Nephron (organoid): ENCODE measurements at regions not wholly inside any gene's neighbourhood (a gene's known extent, or its start where the extent isn't known, plus 50 kb on each side); places are given as distances from the start of the nearest gene placed in this dataset.
"Not testable (repeated sequence)": the region's sequence is repeated elsewhere in the genome, so short reads cannot be mapped to it uniquely, and the experiment has no call there.

Experiments
- H3K27ac Mint-ChIP-seq, 3 experiments: 2 replicates each; pipeline ENCODE4 v1.8.0; 2020; ENCODE audit warnings: mixed read lengths in 3 of 3, mild to moderate bottlenecking in 2 of 3, moderate library complexity in 1 of 3
- H3K27me3 Mint-ChIP-seq: 2 replicates; pipeline ENCODE4 v1.8.0; 2021; ENCODE audit warnings: low read depth, mild to moderate bottlenecking, moderate library complexity, mixed read lengths
- H3K36me3 Mint-ChIP-seq: 2 replicates; pipeline ENCODE4 v1.8.0; 2020; ENCODE audit warnings: low read depth, mixed read lengths
- H3K4me1 Mint-ChIP-seq: 2 replicates; pipeline ENCODE4 v1.8.0; 2020; ENCODE audit warnings: mixed read lengths
- H3K4me3 Mint-ChIP-seq, 3 experiments: 2 replicates each; pipeline ENCODE4 v1.8.0; 2020; ENCODE audit warnings: mild to moderate bottlenecking in 3 of 3, mixed read lengths in 3 of 3, moderate library complexity in 2 of 3
- H3K9me3 Mint-ChIP-seq: 2 replicates; pipeline ENCODE4 v1.8.0; 2020; ENCODE audit warnings: mixed read lengths
- TF ChIP-seq, protein P1 (sequence below), 3 experiments: fragments of 200-600 bp; sonication (generic); IDR thresholded peaks; one replicate each; pipeline ENCODE4 v1.5.0; 2021; ENCODE audit warnings: antibody characterized with exemption in 3 of 3; ENCODE audit not compliant: unreplicated experiment in 3 of 3

DNA sequence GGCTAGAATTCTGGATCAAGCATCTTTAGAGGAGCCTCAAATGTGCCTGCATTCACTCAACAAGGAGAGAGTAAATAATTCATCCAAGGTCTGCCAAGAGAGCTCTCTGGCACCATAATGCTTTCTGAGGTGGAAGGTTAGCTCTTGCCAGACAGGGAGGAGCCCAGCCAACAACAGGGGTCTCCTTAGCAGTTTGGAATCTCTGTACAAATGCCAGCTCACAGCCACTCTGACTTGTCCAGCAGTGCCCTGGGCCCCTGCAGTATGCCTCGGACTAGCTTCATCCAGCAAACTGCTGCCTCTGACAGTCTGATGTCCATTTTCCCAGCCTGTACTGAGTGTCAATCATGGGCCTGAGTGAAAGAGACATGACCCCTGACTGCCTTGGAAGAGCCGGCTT, 127.2 kb upstream of the SLC44A1 start:
- H3K27me3 Mint-ChIP-seq: no peaks in the 10 kb centered on the region
- no peaks in the 10 kb centered on the region for H3K36me3 Mint-ChIP-seq
- H3K27ac Mint-ChIP-seq: peak overlapping the region in 2 of 3 experiments; percentile 69 to 70
- TF ChIP-seq, protein P1, sequence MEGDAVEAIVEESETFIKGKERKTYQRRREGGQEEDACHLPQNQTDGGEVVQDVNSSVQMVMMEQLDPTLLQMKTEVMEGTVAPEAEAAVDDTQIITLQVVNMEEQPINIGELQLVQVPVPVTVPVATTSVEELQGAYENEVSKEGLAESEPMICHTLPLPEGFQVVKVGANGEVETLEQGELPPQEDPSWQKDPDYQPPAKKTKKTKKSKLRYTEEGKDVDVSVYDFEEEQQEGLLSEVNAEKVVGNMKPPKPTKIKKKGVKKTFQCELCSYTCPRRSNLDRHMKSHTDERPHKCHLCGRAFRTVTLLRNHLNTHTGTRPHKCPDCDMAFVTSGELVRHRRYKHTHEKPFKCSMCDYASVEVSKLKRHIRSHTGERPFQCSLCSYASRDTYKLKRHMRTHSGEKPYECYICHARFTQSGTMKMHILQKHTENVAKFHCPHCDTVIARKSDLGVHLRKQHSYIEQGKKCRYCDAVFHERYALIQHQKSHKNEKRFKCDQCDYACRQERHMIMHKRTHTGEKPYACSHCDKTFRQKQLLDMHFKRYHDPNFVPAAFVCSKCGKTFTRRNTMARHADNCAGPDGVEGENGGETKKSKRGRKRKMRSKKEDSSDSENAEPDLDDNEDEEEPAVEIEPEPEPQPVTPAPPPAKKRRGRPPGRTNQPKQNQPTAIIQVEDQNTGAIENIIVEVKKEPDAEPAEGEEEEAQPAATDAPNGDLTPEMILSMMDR (IDR thresholded peaks at IDR 0.05; ENCODE audit: unreplicated experiment in 3 of 3): no peak
- no peaks in the 10 kb centered on the region for H3K9me3 Mint-ChIP-seq
- H3K4me1 Mint-ChIP-seq: peaks cover 35% of the 10 kb centered on the region
- H3K4me3 Mint-ChIP-seq: no peak overlapping the region

- Mint-ChIP-seq H3K4me1 (peaks cover 34% of the 10 kb centered on the region), H3K27ac (peak overlapping the region; percentile 28 to 61 (median 39)), H3K4me3 (no peak overlapping the region), H3K27me3 (no peaks in the 10 kb centered on the region), H3K9me3 (no peaks in the 10 kb centered on the region), H3K36me3 (no peaks in the 10 kb centered on the region)
- TF ChIP-seq, protein P1 (IDR thresholded peaks at IDR 0.05; ENCODE audit: unreplicated experiment in 3 of 3): no peak
These were observed 125.8 kb upstream of the SLC44A1 start for GRCh38 chr9:105118636-105119035.

GRCh38 chr9:105119156-105119555, 125.3 kb upstream of the SLC44A1 start:
- peak overlapping the region; percentile 39 to 63 (median 61) for H3K27ac Mint-ChIP-seq
- no peaks in the 10 kb centered on the region for H3K9me3 Mint-ChIP-seq
- H3K4me3 Mint-ChIP-seq: no peak overlapping the region
- H3K27me3 Mint-ChIP-seq: no peaks in the 10 kb centered on the region
- H3K36me3 Mint-ChIP-seq: no peaks in the 10 kb centered on the region
- TF ChIP-seq, protein P1 (IDR thresholded peaks at IDR 0.05; ENCODE audit: unreplicated experiment in 3 of 3): no peak
- peaks cover 29% of the 10 kb centered on the region for H3K4me1 Mint-ChIP-seq

- H3K27me3 Mint-ChIP-seq: no peaks in the 10 kb centered on the region
- peak overlapping the region in 1 of 3 experiments; percentile 21 for H3K27ac Mint-ChIP-seq
- H3K4me1 Mint-ChIP-seq: peaks cover 10% of the 10 kb centered on the region
- no peak overlapping the region for H3K4me3 Mint-ChIP-seq
- TF ChIP-seq, protein P1 (IDR thresholded peaks at IDR 0.05; ENCODE audit: unreplicated experiment in 3 of 3): no peak
- H3K36me3 Mint-ChIP-seq: no peaks in the 10 kb centered on the region
- no peaks in the 10 kb centered on the region for H3K9me3 Mint-ChIP-seq
These were observed 122.5 kb upstream of the SLC44A1 start for GRCh38 chr9:105121861-105122430.

GRCh38 chr9:105124598-105124997, 119.9 kb upstream of the SLC44A1 start:
- H3K36me3 Mint-ChIP-seq, H3K4me3 Mint-ChIP-seq, H3K9me3 Mint-ChIP-seq, H3K27me3 Mint-ChIP-seq, H3K27ac Mint-ChIP-seq, H3K4me1 Mint-ChIP-seq: not testable (repeated sequence)

DNA sequence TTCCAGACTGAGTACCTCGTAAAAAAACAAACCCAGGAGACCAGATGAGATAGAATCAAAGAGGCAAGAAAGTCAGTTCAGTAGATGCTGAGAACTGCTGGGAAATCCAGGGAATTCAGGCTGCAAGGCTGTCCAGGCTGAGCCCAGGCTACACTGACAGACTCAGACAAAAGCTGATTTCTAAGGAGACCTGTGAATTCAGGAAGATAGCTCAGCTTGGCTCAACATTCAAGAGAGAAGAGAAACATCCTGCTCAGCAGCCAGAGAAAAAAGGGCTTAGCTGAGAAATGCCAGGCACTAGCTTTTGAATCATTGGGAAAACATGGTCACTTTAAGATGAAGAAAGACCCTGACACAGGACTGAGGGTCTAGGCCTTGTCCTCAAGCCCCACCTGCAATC, 118.2 kb upstream of the SLC44A1 start:
- Mint-ChIP-seq H3K27ac (peak overlapping the region in 2 of 3 experiments; percentile 57 to 60), H3K27me3 (peaks cover 5% of the 10 kb centered on the region), H3K9me3 (peaks cover 6% of the 10 kb centered on the region), H3K4me3 (no peak overlapping the region), H3K36me3 (no peaks in the 10 kb centered on the region), H3K4me1 (peaks cover 5% of the 10 kb centered on the region)
- TF ChIP-seq, protein P1 (IDR thresholded peaks at IDR 0.05; ENCODE audit: unreplicated experiment in 3 of 3): no peak
